H9 (cell line): ENCODE measurements at regions not wholly inside any gene's neighbourhood (a gene's known extent, or its start where the extent isn't known, plus 50 kb on each side); places are given as distances from the start of the nearest gene placed in this dataset.

ENCODE experiments used
- DNase-seq: peaks from one replicate; pipeline ENCODE4 v3.0.0-alpha.2; 2017
- H2AFZ ChIP-seq: one replicate; pipeline ENCODE4 v1.6.1; 2013; ENCODE audit warnings: mild to moderate bottlenecking, low read length, control low read depth, moderate library complexity
- H2AK5ac ChIP-seq: 2 replicates; pipeline ENCODE4 v1.6.1; 2013; ENCODE audit warnings: low read length, control low read depth, mixed read lengths; ENCODE audit not compliant: insufficient read length
- H2BK120ac ChIP-seq: one replicate; pipeline ENCODE4 v1.6.1; 2013; ENCODE audit warnings: low read depth, mild to moderate bottlenecking, low read length, control low read depth, inconsistent platforms; ENCODE audit not compliant: poor library complexity, severe bottlenecking
- H2BK12ac ChIP-seq: 2 replicates; pipeline ENCODE4 v1.6.1; 2013; ENCODE audit warnings: low read length, control low read depth, mixed read lengths, low read depth; ENCODE audit not compliant: insufficient read length
- H2BK15ac ChIP-seq: 2 replicates; pipeline ENCODE4 v1.6.1; 2013; ENCODE audit warnings: low read depth, low read length, control low read depth
- H2BK20ac ChIP-seq: one replicate; pipeline ENCODE4 v1.6.1; 2013; ENCODE audit warnings: low read depth, mild to moderate bottlenecking, low read length, control low read depth, inconsistent platforms; ENCODE audit not compliant: poor library complexity, severe bottlenecking
- H2BK5ac ChIP-seq: 2 replicates; pipeline ENCODE4 v1.6.1; 2013; ENCODE audit warnings: low read length, control low read depth, mixed read lengths; ENCODE audit not compliant: insufficient read length
- H3K14ac ChIP-seq: 2 replicates; pipeline ENCODE4 v1.6.1; 2013; ENCODE audit warnings: low read length, control low read depth; ENCODE audit not compliant: insufficient read depth
- H3K18ac ChIP-seq: 2 replicates; pipeline ENCODE4 v1.6.1; 2013; ENCODE audit warnings: low read depth, mild to moderate bottlenecking, mixed read lengths, low read length, control low read depth; ENCODE audit not compliant: insufficient read length
- H3K23ac ChIP-seq: 2 replicates; pipeline ENCODE4 v1.6.1; 2013; ENCODE audit warnings: low read length, control low read depth, mixed read lengths, low read depth; ENCODE audit not compliant: insufficient read length
- H3K23me2 ChIP-seq: 2 replicates; pipeline ENCODE4 v1.6.1; 2013; ENCODE audit warnings: low read depth, mild to moderate bottlenecking, mixed read lengths, low read length, control low read depth; ENCODE audit not compliant: insufficient read length, poor library complexity, severe bottlenecking
- H3K27ac ChIP-seq: 2 replicates; pipeline ENCODE4 v1.5.1; 2013; ENCODE audit warnings: low read length, control low read depth, mixed read lengths, low read depth; ENCODE audit not compliant: insufficient read length
- H3K27me3 ChIP-seq: 2 replicates; pipeline ENCODE4 v1.6.1; 2013; ENCODE audit warnings: low read length, control low read depth, inconsistent platforms; ENCODE audit not compliant: insufficient read depth
- H3K4ac ChIP-seq: 2 replicates; pipeline ENCODE4 v1.6.1; 2013; ENCODE audit warnings: low read depth, mild to moderate bottlenecking, control low read depth, inconsistent platforms, low read length, moderate library complexity
- H3K4me1 ChIP-seq: 2 replicates; pipeline ENCODE4 v1.6.1; 2013; ENCODE audit warnings: low read length, control low read depth, inconsistent platforms; ENCODE audit not compliant: insufficient read depth
- H3K4me2 ChIP-seq: 2 replicates; pipeline ENCODE4 v1.6.1; 2013; ENCODE audit warnings: low read length, control low read depth, mixed read lengths; ENCODE audit not compliant: insufficient read length, insufficient read depth
- H3K56ac ChIP-seq: 2 replicates; pipeline ENCODE4 v1.6.1; 2013; ENCODE audit warnings: low read depth, mild to moderate bottlenecking, mixed read lengths, low read length, control low read depth; ENCODE audit not compliant: insufficient read length
- H3K79me1 ChIP-seq: 2 replicates; pipeline ENCODE4 v1.6.1; 2013; ENCODE audit warnings: low read depth, mild to moderate bottlenecking, moderate library complexity, low read length, control low read depth, inconsistent platforms; ENCODE audit not compliant: insufficient read depth, poor library complexity, severe bottlenecking
- H3K79me2 ChIP-seq: 2 replicates; pipeline ENCODE4 v1.6.1; 2013; ENCODE audit warnings: low read length, control low read depth, inconsistent platforms; ENCODE audit not compliant: insufficient read depth
- H3K9ac ChIP-seq: 2 replicates; pipeline ENCODE4 v1.6.1; 2013; ENCODE audit warnings: low read length, control low read depth, mixed read lengths; ENCODE audit not compliant: insufficient read length; ENCODE audit errors: extremely low read depth
- H3K9me3 ChIP-seq: one replicate; pipeline ENCODE4 v1.6.1; 2013; ENCODE audit warnings: low read depth, low read length, inconsistent platforms; ENCODE audit not compliant: control insufficient read depth
- H3T11ph ChIP-seq: one replicate; pipeline ENCODE4 v1.6.1; 2013; ENCODE audit warnings: mild to moderate bottlenecking, low read length, control low read depth, inconsistent platforms
- H4K20me1 ChIP-seq: one replicate; pipeline ENCODE4 v1.6.1; 2013; ENCODE audit not compliant: control insufficient read depth, insufficient read length, insufficient read depth
- H4K5ac ChIP-seq: 2 replicates; pipeline ENCODE4 v1.6.1; 2013; ENCODE audit warnings: low read depth, mild to moderate bottlenecking, mixed read lengths, low read length, control low read depth; ENCODE audit not compliant: insufficient read length
- H4K8ac ChIP-seq: replicated peaks from 2 replicates; pipeline ENCODE4 v1.6.1; 2013; ENCODE audit warnings: low read length, control low read depth, mixed read lengths, low read depth; ENCODE audit not compliant: insufficient read length
- H4K91ac ChIP-seq: 2 replicates; pipeline ENCODE4 v1.6.1; 2013; ENCODE audit warnings: low read depth, mild to moderate bottlenecking, moderate library complexity, mixed read lengths, low read length, control low read depth; ENCODE audit not compliant: insufficient read length
- H3K27ac Mint-ChIP-seq, 3 experiments: 2 replicates in 2 of 3; 3 replicates in 1 of 3; pipeline ENCODE4 v1.8.0; 2020 to 2021; ENCODE audit warnings: mixed read lengths in 3 of 3, mild to moderate bottlenecking in 1 of 3, moderate library complexity in 1 of 3
- H3K27me3 Mint-ChIP-seq: 2 replicates; pipeline ENCODE4 v1.8.0; 2021; ENCODE audit warnings: low read depth, mild to moderate bottlenecking, moderate library complexity, mixed read lengths
- H3K36me3 Mint-ChIP-seq, 3 experiments: 2 replicates in 2 of 3; 3 replicates in 1 of 3; pipeline ENCODE4 v1.8.0; 2020 to 2021; ENCODE audit warnings: low read depth in 3 of 3, mixed read lengths in 3 of 3; ENCODE audit not compliant: insufficient read depth in 1 of 3
- H3K4me1 Mint-ChIP-seq, 2 experiments: 2 replicates each; pipeline ENCODE4 v1.8.0; 2020; ENCODE audit warnings: mixed read lengths in 2 of 2
- H3K4me3 Mint-ChIP-seq, 2 experiments: 2 replicates in 1 of 2; 3 replicates in 1 of 2; pipeline ENCODE4 v1.8.0; 2020 to 2021; ENCODE audit warnings: mild to moderate bottlenecking in 2 of 2, mixed read lengths in 2 of 2, moderate library complexity in 1 of 2
- H3K9me3 Mint-ChIP-seq, 2 experiments: 2 replicates in 1 of 2; 3 replicates in 1 of 2; pipeline ENCODE4 v1.8.0; 2020; ENCODE audit warnings: mild to moderate bottlenecking in 2 of 2, mixed read lengths in 2 of 2, moderate library complexity in 1 of 2
- CTCF ChIP-seq: fragments of 200-600 bp; sonication (generic); conservative IDR thresholded peaks from 3 replicates; pipeline ENCODE4 v1.8.0; 2021; ENCODE audit warnings: antibody characterized with exemption, mild to moderate bottlenecking
- WGBS: extraction: QIAGEN DNeasy Blood & Tissue Kit; methylation state at CpG from one replicate; pipeline ENCODE4 v1.1.7; 2013; ENCODE audit warnings: missing lambda C conversion rate, low lambda C conversion rate, mixed read lengths; ENCODE audit not compliant: insufficient read length; ENCODE audit errors: extremely low coverage; 5-methylcytosine and 5-hydroxymethylcytosine counted together

GRCh38 chr7:46454816-46455215 lies 533.7 kb upstream of the IGFBP3 start:
- Mint-ChIP-seq H3K27ac (no peak overlapping the region), H3K9me3 (peaks cover 32 to 35% of the 10 kb centered on the region in 2 experiments), H3K27me3 (no peaks in the 10 kb centered on the region; the same call in 1 of the 2 replicates), H3K36me3 (peaks cover 0 to 6% (median 0%) of the 10 kb centered on the region in 3 experiments; a peak in 1 of 7 replicates), H3K4me1 (no peaks in the 10 kb centered on the region), H3K4me3 (no peak overlapping the region)
- Histone ChIP-seq H2AK5ac (no peak overlapping the region), H4K8ac (no peak overlapping the region), H2AFZ (no peak overlapping the region), H3K4me2 (no peak overlapping the region), H3K23me2 (no peaks in the 10 kb centered on the region), H3K56ac (no peak overlapping the region), H3K9ac (no peak overlapping the region), H2BK15ac (no peak overlapping the region), H3K4ac (no peak overlapping the region), H3K27me3 (no peaks in the 10 kb centered on the region), H4K91ac (no peak overlapping the region), H3K79me2 (no peaks in the 10 kb centered on the region), H3T11ph (no peak overlapping the region), H2BK20ac (no peak overlapping the region), H3K4me1 (no peaks in the 10 kb centered on the region), H2BK12ac (no peak overlapping the region), H4K20me1 (no peaks in the 10 kb centered on the region), H3K9me3 (no peaks in the 10 kb centered on the region), H3K23ac (no peak overlapping the region), H3K14ac (no peak overlapping the region), H2BK5ac (no peak overlapping the region), H4K5ac (no peak overlapping the region), H3K27ac (no peak overlapping the region), H2BK120ac (no peak overlapping the region), H3K79me1 (no peaks in the 10 kb centered on the region), H3K18ac (no peak overlapping the region)
- no peak for DNase-seq
- TF ChIP-seq CTCF, result no peak
- no CpG with 5 or more reads among the region's 2 CpGs for WGBS
